ENCODE measurements at regions not wholly inside any gene's neighbourhood (a gene's known extent, or its start where the extent isn't known, plus 50 kb on each side); places are given as distances from the start of the nearest gene placed in this dataset.

- TF ChIP-seq JUND (IDR thresholded peaks at IDR 0.05) = no peak
- TF ChIP-seq ZNF274 (IDR thresholded peaks at IDR 0.05; ENCODE audit: low read depth, low read length) = no peak
- no peak for TF ChIP-seq EZH2phosphoT487 (IDR thresholded peaks at IDR 0.05; ENCODE audit: borderline replicate concordance)
- no peak for TF ChIP-seq MAX (IDR thresholded peaks at IDR 0.05)
- TF ChIP-seq, protein P1, sequence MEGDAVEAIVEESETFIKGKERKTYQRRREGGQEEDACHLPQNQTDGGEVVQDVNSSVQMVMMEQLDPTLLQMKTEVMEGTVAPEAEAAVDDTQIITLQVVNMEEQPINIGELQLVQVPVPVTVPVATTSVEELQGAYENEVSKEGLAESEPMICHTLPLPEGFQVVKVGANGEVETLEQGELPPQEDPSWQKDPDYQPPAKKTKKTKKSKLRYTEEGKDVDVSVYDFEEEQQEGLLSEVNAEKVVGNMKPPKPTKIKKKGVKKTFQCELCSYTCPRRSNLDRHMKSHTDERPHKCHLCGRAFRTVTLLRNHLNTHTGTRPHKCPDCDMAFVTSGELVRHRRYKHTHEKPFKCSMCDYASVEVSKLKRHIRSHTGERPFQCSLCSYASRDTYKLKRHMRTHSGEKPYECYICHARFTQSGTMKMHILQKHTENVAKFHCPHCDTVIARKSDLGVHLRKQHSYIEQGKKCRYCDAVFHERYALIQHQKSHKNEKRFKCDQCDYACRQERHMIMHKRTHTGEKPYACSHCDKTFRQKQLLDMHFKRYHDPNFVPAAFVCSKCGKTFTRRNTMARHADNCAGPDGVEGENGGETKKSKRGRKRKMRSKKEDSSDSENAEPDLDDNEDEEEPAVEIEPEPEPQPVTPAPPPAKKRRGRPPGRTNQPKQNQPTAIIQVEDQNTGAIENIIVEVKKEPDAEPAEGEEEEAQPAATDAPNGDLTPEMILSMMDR (IDR thresholded peaks at IDR 0.05 in 2 of 3, conservative IDR thresholded peaks at IDR 0.05 in 1 of 3; ENCODE audit: borderline replicate concordance in 1 of 3, insufficient read depth in 1 of 3, low read depth in 2 of 3, low read length in 2 of 3) = no peak
- TF ChIP-seq, protein P2, sequence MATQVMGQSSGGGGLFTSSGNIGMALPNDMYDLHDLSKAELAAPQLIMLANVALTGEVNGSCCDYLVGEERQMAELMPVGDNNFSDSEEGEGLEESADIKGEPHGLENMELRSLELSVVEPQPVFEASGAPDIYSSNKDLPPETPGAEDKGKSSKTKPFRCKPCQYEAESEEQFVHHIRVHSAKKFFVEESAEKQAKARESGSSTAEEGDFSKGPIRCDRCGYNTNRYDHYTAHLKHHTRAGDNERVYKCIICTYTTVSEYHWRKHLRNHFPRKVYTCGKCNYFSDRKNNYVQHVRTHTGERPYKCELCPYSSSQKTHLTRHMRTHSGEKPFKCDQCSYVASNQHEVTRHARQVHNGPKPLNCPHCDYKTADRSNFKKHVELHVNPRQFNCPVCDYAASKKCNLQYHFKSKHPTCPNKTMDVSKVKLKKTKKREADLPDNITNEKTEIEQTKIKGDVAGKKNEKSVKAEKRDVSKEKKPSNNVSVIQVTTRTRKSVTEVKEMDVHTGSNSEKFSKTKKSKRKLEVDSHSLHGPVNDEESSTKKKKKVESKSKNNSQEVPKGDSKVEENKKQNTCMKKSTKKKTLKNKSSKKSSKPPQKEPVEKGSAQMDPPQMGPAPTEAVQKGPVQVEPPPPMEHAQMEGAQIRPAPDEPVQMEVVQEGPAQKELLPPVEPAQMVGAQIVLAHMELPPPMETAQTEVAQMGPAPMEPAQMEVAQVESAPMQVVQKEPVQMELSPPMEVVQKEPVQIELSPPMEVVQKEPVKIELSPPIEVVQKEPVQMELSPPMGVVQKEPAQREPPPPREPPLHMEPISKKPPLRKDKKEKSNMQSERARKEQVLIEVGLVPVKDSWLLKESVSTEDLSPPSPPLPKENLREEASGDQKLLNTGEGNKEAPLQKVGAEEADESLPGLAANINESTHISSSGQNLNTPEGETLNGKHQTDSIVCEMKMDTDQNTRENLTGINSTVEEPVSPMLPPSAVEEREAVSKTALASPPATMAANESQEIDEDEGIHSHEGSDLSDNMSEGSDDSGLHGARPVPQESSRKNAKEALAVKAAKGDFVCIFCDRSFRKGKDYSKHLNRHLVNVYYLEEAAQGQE (IDR thresholded peaks at IDR 0.05; ENCODE audit: low read depth) = no peak
- no peak for TF ChIP-seq EZH2 (IDR thresholded peaks at IDR 0.05)
- TF ChIP-seq SP1 (IDR thresholded peaks at IDR 0.05; ENCODE audit: low read depth) = no peak
- no peak for TF ChIP-seq TCF7L2 (IDR thresholded peaks at IDR 0.05; ENCODE audit: borderline replicate concordance, extremely low read depth, insufficient read depth, insufficient read length)
- TF ChIP-seq POLR2AphosphoS5 (IDR thresholded peaks at IDR 0.05; ENCODE audit: low read depth, low read length) = no peak
- no peak for TF ChIP-seq POLR2A (IDR thresholded peaks at IDR 0.05; ENCODE audit: borderline replicate concordance, extremely low read depth, insufficient read depth, insufficient read length)
Measured at GRCh38 chr13:90395348-90395747, 952.1 kb upstream of the MIR17HG start.

Data from HCT116 (cell line).